BLaER1 (cell line): ENCODE measurements at regions not wholly inside any gene's neighbourhood (a gene's known extent, or its start where the extent isn't known, plus 50 kb on each side); places are given as distances from the start of the nearest gene placed in this dataset.

Experiments used
- H3K27ac ChIP-seq: shearing (Covaris generic); formaldehyde crosslinking; 2 replicates; pipeline ENCODE4 v1.8.1; 2022
- H3K27me3 ChIP-seq: shearing (Covaris generic); formaldehyde crosslinking; 2 replicates; pipeline ENCODE4 v1.8.1; 2022
- H3K36me3 ChIP-seq: shearing (Covaris generic); formaldehyde crosslinking; 2 replicates; pipeline ENCODE4 v1.8.1; 2022
- H3K4me1 ChIP-seq: shearing (Covaris generic); formaldehyde crosslinking; 2 replicates; pipeline ENCODE4 v1.8.1; 2022
- H3K4me2 ChIP-seq: shearing (Covaris generic); formaldehyde crosslinking; 2 replicates; pipeline ENCODE4 v1.8.1; 2022
- H3K4me3 ChIP-seq: shearing (Covaris generic); formaldehyde crosslinking; 2 replicates; pipeline ENCODE4 v1.8.1; 2022
- H3K9ac ChIP-seq: shearing (Covaris generic); formaldehyde crosslinking; 2 replicates; pipeline ENCODE4 v1.8.1; 2022
- H3K9me3 ChIP-seq: shearing (Covaris generic); formaldehyde crosslinking; 2 replicates; pipeline ENCODE4 v1.8.1; 2022
- H4K20me1 ChIP-seq: shearing (Covaris generic); formaldehyde crosslinking; 2 replicates; pipeline ENCODE4 v1.8.1; 2022
- Cebpa-rat ChIP-seq: shearing (Covaris generic); IDR thresholded peaks from 2 replicates; pipeline ENCODE4 v1.8.1; 2022

DNA sequence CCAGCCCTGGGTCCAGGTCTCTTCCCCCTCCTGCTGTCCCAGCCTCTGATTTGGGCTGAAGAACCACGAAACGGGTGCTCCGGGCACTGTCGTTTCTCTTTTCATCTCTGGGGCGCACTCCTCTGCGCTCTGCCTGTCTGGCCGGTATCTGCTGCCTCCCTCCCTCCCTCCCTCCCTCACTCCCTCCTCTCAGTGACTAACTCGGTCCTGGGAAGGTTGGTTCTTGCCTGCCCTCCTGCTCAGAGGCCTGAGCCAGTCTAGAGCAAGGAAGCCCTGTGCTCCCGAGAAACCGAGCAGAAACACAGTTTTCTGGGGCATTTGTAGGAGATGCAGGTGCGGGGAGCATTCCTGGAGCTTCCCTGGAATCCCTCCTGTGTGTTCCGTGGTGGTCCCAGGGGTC lies 1235.2 kb downstream of the BRD1 start:
- Histone ChIP-seq H3K27ac (no peak overlapping the region), H3K4me3 (no peak overlapping the region), H3K27me3 (peaks cover 20% of the 10 kb centered on the region; the same call in 1 of the 2 replicates), H3K36me3 (no peaks in the 10 kb centered on the region), H3K4me2 (peak overlapping the region; percentile 23; the same call in 1 of the 2 replicates), H3K9me3 (no peaks in the 10 kb centered on the region), H3K4me1 (peaks cover 88% of the 10 kb centered on the region), H4K20me1 (peaks cover 22% of the 10 kb centered on the region), H3K9ac (no peak overlapping the region)
- no peak for TF ChIP-seq Cebpa-rat

DNA sequence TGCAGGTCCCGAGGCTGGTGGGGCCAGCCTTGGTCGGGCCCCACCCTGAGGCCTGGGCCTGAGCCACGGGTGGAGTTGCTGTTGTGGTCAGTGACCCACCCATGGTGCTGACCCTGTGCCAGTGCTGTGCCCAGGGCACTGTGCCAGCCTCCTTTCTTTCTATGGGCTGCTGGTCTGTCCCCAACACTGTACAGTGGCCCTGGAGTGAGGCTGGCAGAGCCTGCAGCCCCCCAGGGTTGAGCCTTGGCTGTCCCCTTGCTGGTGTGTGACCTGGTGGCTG lies 1235.7 kb downstream of the BRD1 start:
- no peak overlapping the region for H3K4me3 ChIP-seq
- H3K9ac ChIP-seq, result no peak overlapping the region
- TF ChIP-seq Cebpa-rat, result no peak
- peaks cover 91% of the 10 kb centered on the region for H3K4me1 ChIP-seq
- peaks cover 24% of the 10 kb centered on the region; the same call in 1 of the 2 replicates for H3K27me3 ChIP-seq
- H3K4me2 ChIP-seq, result peak overlapping the region; percentile 23; the same call in 1 of the 2 replicates
- H3K36me3 ChIP-seq, result no peaks in the 10 kb centered on the region
- peak overlapping the region; percentile 44; the same call in 1 of the 2 replicates for H3K27ac ChIP-seq
- H4K20me1 ChIP-seq, result peaks cover 22% of the 10 kb centered on the region
- no peaks in the 10 kb centered on the region for H3K9me3 ChIP-seq

GRCh38 chr22:48591286-48592065 lies 1236.2 kb downstream of the BRD1 start:
- Histone ChIP-seq H3K4me3 (no peak overlapping the region), H3K36me3 (no peaks in the 10 kb centered on the region), H4K20me1 (peaks cover 20% of the 10 kb centered on the region), H3K27me3 (peaks cover 24% of the 10 kb centered on the region; the same call in 1 of the 2 replicates), H3K27ac (peak overlapping the region; percentile 44), H3K4me1 (peaks cover 91% of the 10 kb centered on the region), H3K4me2 (peak overlapping the region; percentile 23), H3K9ac (no peak overlapping the region), H3K9me3 (no peaks in the 10 kb centered on the region)
- TF ChIP-seq Cebpa-rat, result no peak

GRCh38 chr22:48589901-48590300 lies 1237.8 kb downstream of the BRD1 start:
- Histone ChIP-seq H3K27ac (peak overlapping the region; percentile 73), H3K4me3 (no peak overlapping the region; the same call in 1 of the 2 replicates), H3K4me2 (peak overlapping the region; percentile 73), H3K9ac (peak overlapping the region; percentile 52; the same call in 1 of the 2 replicates), H3K27me3 (peaks cover 16% of the 10 kb centered on the region; the same call in 1 of the 2 replicates), H3K4me1 (peaks cover 91% of the 10 kb centered on the region), H3K9me3 (no peaks in the 10 kb centered on the region), H3K36me3 (no peaks in the 10 kb centered on the region), H4K20me1 (peaks cover 11% of the 10 kb centered on the region)
- no peak for TF ChIP-seq Cebpa-rat

DNA sequence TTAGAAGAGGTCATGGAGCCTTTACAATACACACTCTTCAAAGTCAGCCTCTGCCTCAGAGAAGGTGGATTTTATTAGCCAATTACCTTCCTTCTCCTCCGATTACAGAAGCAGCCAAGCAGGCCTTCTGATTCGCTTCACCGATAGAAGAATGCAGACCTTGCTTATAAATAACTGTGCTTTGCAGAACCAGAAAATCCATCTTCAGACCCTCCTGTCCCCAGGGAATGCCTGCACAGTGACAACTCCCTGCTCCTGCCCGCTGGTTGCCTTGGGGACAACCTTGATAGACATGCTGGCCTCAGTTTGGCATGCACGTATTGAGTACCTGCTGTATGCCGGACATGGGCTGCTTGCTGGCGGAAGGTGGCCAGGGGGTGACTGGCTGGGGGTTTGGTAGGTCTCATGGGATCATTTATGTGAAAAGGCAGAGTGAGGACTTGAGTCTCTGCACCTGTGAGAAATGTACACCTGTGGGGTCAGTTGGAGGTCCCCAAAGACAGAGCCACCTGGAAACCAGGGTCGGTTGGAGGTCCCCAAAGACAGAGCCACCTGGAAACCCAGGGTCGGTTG lies 1238.7 kb downstream of the BRD1 start:
- peak overlapping the region; percentile 73 for H3K27ac ChIP-seq
- peak overlapping the region; percentile 73 for H3K4me2 ChIP-seq
- H3K27me3 ChIP-seq, result peaks cover 11% of the 10 kb centered on the region; the same call in 1 of the 2 replicates
- H3K9ac ChIP-seq, result no peak overlapping the region
- H3K9me3 ChIP-seq, result no peaks in the 10 kb centered on the region
- TF ChIP-seq Cebpa-rat, result no peak
- peaks cover 87% of the 10 kb centered on the region for H3K4me1 ChIP-seq
- H4K20me1 ChIP-seq, result peaks cover 2% of the 10 kb centered on the region; the same call in 1 of the 2 replicates
- H3K36me3 ChIP-seq, result no peaks in the 10 kb centered on the region
- H3K4me3 ChIP-seq, result peak overlapping the region; percentile 59; the same call in 1 of the 2 replicates

- H3K27me3 ChIP-seq, result peaks cover 15% of the 10 kb centered on the region; the same call in 1 of the 2 replicates
- peaks cover 81% of the 10 kb centered on the region for H3K4me1 ChIP-seq
- H4K20me1 ChIP-seq, result no peaks in the 10 kb centered on the region
- peak overlapping the region; percentile 73 for H3K4me2 ChIP-seq
- no peaks in the 10 kb centered on the region for H3K36me3 ChIP-seq
- H3K27ac ChIP-seq, result peak overlapping the region; percentile 73
- peak overlapping the region; percentile 33; the same call in 1 of the 2 replicates for H3K9ac ChIP-seq
- H3K9me3 ChIP-seq, result no peaks in the 10 kb centered on the region
- no peak for TF ChIP-seq Cebpa-rat
- peak overlapping the region; percentile 59; the same call in 1 of the 2 replicates for H3K4me3 ChIP-seq
Measured at GRCh38 chr22:48588151-48588877, 1239.4 kb downstream of the BRD1 start.

GRCh38 chr22:48587236-48587865 lies 1240.3 kb downstream of the BRD1 start:
- Histone ChIP-seq H3K9ac (peak overlapping the region; percentile 33), H3K36me3 (no peaks in the 10 kb centered on the region), H3K27me3 (peaks cover 25% of the 10 kb centered on the region; the same call in 1 of the 2 replicates), H3K27ac (peak overlapping the region; percentile 73), H3K4me1 (peaks cover 80% of the 10 kb centered on the region), H3K9me3 (no peaks in the 10 kb centered on the region), H3K4me3 (peak overlapping the region; percentile 59; the same call in 1 of the 2 replicates), H4K20me1 (peaks cover 2% of the 10 kb centered on the region; the same call in 1 of the 2 replicates), H3K4me2 (peak overlapping the region; percentile 73)
- TF ChIP-seq Cebpa-rat, result no peak

DNA sequence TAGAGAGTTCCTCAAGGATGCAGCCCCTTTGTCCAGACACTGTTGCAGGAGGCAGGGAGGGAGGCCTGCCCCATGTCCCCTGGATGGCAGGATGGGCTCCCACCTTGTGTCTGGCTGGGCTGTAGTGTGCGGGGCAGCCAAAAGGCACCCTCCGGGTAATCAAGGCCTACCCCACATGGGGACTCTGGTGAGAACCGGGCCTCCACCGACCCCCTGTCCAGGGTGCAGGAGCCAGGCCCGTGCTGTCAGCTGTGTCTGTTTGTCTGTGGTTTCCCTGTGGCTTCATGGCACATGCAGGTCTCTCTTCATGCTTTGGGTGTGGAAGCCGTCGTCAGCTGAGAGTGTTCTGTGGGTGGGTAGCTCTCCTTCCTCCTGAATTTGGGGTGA lies 1240.9 kb downstream of the BRD1 start:
- Histone ChIP-seq H3K4me2 (peak overlapping the region; percentile 73), H3K36me3 (no peaks in the 10 kb centered on the region), H3K9me3 (no peaks in the 10 kb centered on the region), H3K27ac (peak overlapping the region; percentile 73), H4K20me1 (peaks cover 8% of the 10 kb centered on the region), H3K4me1 (peaks cover 75% of the 10 kb centered on the region), H3K4me3 (peak overlapping the region; percentile 59; the same call in 1 of the 2 replicates), H3K9ac (peak overlapping the region; percentile 33; the same call in 1 of the 2 replicates), H3K27me3 (peaks cover 30% of the 10 kb centered on the region)
- TF ChIP-seq Cebpa-rat, result no peak
